OCI-LY1 (cell line): ENCODE measurements at regions not wholly inside any gene's neighbourhood (a gene's known extent, or its start where the extent isn't known, plus 50 kb on each side); places are given as distances from the start of the nearest gene placed in this dataset.

Experiments used
- CTCF ChIP-seq: fragments of 200-600 bp; sonication (generic), shearing (Covaris generic); IDR thresholded peaks from 2 replicates; pipeline ENCODE4 v1.5.1; 2017; ENCODE audit warnings: mild to moderate bottlenecking, antibody characterized with exemption, low read length, moderate library complexity, mixed read lengths
- EZH2 ChIP-seq: fragments of 200-600 bp; sonication (generic), shearing (Covaris generic); IDR thresholded peaks from 2 replicates; pipeline ENCODE4 v1.8.0; 2017; ENCODE audit warnings: borderline replicate concordance, mixed run types, mild to moderate bottlenecking, antibody characterized with exemption, low read length, moderate library complexity, mixed read lengths

GRCh38 chr5:143664623-143665022, 147.3 kb upstream of the HMHB1 start:
- TF ChIP-seq EZH2 (no peak), CTCF (no peak)
